Stomach (tissue), 8 donors: ENCODE measurements at regions not wholly inside any gene's neighbourhood (a gene's known extent, or its start where the extent isn't known, plus 50 kb on each side); places are given as distances from the start of the nearest gene placed in this dataset.

ENCODE experiments used
- DNase-seq, 2 donors: peaks; one replicate each; pipeline versions ENCODE4 v3.0.0 to v3.0.0-alpha.2; 2013 to 2019
- H3K27ac ChIP-seq, 5 donors: fragments of 200-600 bp in 4 of 5; sonication (generic) in 4 of 5; one replicate each; pipeline ENCODE4 v1.5.1; 2013 to 2019; ENCODE audit warnings: mild to moderate bottlenecking in 1 of 5, moderate library complexity in 1 of 5
- H3K27me3 ChIP-seq, 3 donors: fragments of 200-600 bp; sonication (generic); one replicate each; pipeline ENCODE4 v1.5.1; 2017 to 2019; ENCODE audit warnings: mixed run types in 1 of 3
- H3K36me3 ChIP-seq, 4 donors: fragments of 200-600 bp; sonication (generic); 1 replicate in 3 of 4; 2 replicates in 1 of 4; pipeline ENCODE4 v1.5.1; 2016 to 2019
- H3K4me1 ChIP-seq, 4 donors: fragments of 200-600 bp; sonication (generic); one replicate each; pipeline ENCODE4 v1.5.1; 2016 to 2019
- H3K4me3 ChIP-seq, 4 donors: fragments of 200-600 bp; sonication (generic) in 3 of 4; one replicate each; pipeline ENCODE4 v1.5.1; 2016 to 2019; ENCODE audit warnings: mild to moderate bottlenecking in 1 of 4
- H3K9me3 ChIP-seq, 4 donors: fragments of 200-600 bp; sonication (generic); one replicate each; pipeline ENCODE4 v1.5.1; 2016 to 2019
- EP300 ChIP-seq: sonication (generic); formaldehyde crosslinking; IDR thresholded peaks from one replicate; pipeline ENCODE4 v1.6.1; 2017; ENCODE audit warnings: antibody characterized with exemption
- POLR2A ChIP-seq, 4 donors: fragments of 450-650 bp; IDR thresholded peaks; one replicate each; pipeline ENCODE4 v1.6.1; 2016; ENCODE audit warnings: antibody characterized with exemption in 4 of 4, control low read depth in 2 of 4, mild to moderate bottlenecking in 1 of 4, moderate library complexity in 1 of 4
- POLR2AphosphoS5 ChIP-seq, 3 donors: sonication (generic); formaldehyde crosslinking; IDR thresholded peaks; one replicate each; pipeline ENCODE4 v1.6.1; 2016; ENCODE audit warnings: antibody characterized with exemption in 3 of 3
- WGBS, 5 donors: extraction: QIAGEN DNeasy Blood & Tissue Kit in 3 of 5; methylation state at CpG; one replicate each; pipeline versions ENCODE4 v1.1.5 to v1.1.7; 2013 to 2018; 5-methylcytosine and 5-hydroxymethylcytosine counted together
- intact Hi-C: fragments of 100-400 bp; cut with DNase I; formaldehyde crosslinking; loops from one replicate; pipeline ENCODE4 v1.15.1; 2023; ENCODE audit warnings: low total_unique reads
- TF ChIP-seq, protein P1 (sequence below), 7 experiments: fragments of 450-650 bp in 4 of 7; fragments of 200-600 bp in 3 of 7; sonication (generic) in 3 of 7; IDR thresholded peaks; one replicate each; pipeline ENCODE4 v1.5.1; 2016 to 2019; ENCODE audit warnings: antibody characterized with exemption in 7 of 7, control low read depth in 2 of 7, mild to moderate bottlenecking in 1 of 7
- donor health status: healthy with polysubstance abuse.
- donor health status: Bipolar disorder and iron deficiency.
- donor health status: healthy.

DNA sequence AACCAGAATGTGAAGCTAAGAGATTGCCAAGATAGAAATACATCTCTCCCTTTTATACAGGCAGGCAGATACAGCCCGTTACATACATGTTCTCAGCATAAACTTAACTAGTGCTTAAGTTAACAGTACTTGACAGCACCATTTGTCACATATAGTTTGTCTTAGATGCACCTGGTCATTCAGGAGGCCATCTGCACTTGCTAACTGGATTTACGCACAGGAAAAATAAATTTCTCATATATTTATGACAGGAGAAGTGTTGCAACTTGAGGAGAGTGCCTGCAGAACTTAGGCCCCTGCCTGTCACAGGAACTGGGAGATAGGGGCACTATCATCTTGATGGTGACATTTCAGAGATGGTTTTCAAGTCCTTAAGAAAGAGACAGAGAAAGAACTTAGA lies 1462.1 kb upstream of the CDH9 start:
- Histone ChIP-seq H3K4me1 (no peaks in the 10 kb centered on the region), H3K27ac (no peak overlapping the region), H3K4me3 (no peak overlapping the region), H3K27me3 (no peaks in the 10 kb centered on the region), H3K9me3 (peaks cover 0 to 3% (median 0%) of the 10 kb centered on the region in 4 donors), H3K36me3 (no peaks in the 10 kb centered on the region)
- intact Hi-C loops, result no loop called here
- TF ChIP-seq POLR2AphosphoS5 (IDR thresholded peaks at IDR 0.05) (no peak), EP300 (no peak), POLR2A (IDR thresholded peaks at IDR 0.05) (no peak)
- TF ChIP-seq, protein P1, sequence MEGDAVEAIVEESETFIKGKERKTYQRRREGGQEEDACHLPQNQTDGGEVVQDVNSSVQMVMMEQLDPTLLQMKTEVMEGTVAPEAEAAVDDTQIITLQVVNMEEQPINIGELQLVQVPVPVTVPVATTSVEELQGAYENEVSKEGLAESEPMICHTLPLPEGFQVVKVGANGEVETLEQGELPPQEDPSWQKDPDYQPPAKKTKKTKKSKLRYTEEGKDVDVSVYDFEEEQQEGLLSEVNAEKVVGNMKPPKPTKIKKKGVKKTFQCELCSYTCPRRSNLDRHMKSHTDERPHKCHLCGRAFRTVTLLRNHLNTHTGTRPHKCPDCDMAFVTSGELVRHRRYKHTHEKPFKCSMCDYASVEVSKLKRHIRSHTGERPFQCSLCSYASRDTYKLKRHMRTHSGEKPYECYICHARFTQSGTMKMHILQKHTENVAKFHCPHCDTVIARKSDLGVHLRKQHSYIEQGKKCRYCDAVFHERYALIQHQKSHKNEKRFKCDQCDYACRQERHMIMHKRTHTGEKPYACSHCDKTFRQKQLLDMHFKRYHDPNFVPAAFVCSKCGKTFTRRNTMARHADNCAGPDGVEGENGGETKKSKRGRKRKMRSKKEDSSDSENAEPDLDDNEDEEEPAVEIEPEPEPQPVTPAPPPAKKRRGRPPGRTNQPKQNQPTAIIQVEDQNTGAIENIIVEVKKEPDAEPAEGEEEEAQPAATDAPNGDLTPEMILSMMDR (IDR thresholded peaks at IDR 0.05), result no peak
- 37 to 56% (median 51%) methylated on average over 2 of the region's 2 CpGs for WGBS, 5 donors
- DNase-seq, result no peak

DNA sequence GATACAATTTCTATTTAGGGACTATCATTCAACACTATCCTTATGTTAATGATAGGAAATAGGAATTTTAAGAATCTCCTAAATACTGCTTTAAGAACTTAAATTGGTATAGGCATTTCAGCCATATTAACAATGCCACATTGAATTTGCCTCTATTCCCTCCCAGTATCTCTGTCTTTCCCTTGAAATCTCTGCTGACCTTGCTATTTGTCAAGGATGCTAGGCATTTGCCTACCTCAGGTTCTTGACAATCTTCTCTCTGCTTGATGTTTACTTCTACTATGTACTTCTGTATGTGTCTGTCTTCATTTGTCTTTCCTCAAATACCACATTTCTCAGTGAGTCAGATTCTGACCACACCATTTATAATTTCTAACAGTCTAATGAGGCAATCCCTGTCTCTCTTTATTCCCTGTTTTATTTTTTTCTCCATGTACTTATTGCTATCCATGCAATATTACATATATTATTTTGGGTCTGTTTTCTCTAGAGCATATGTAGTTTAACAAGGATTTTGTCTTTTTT lies 1461.4 kb upstream of the CDH9 start:
- DNase-seq, result no peak
- no peak overlapping the region for H3K4me3 ChIP-seq
- no peaks in the 10 kb centered on the region for H3K36me3 ChIP-seq
- TF ChIP-seq, protein P1 (IDR thresholded peaks at IDR 0.05), result no peak
- TF ChIP-seq POLR2AphosphoS5 (IDR thresholded peaks at IDR 0.05) (no peak), EP300 (no peak), POLR2A (IDR thresholded peaks at IDR 0.05) (no peak)
- no peak overlapping the region for H3K27ac ChIP-seq
- no peaks in the 10 kb centered on the region for H3K9me3 ChIP-seq
- intact Hi-C loops, result no loop called here
- H3K4me1 ChIP-seq, result no peaks in the 10 kb centered on the region
- no peaks in the 10 kb centered on the region for H3K27me3 ChIP-seq

DNA sequence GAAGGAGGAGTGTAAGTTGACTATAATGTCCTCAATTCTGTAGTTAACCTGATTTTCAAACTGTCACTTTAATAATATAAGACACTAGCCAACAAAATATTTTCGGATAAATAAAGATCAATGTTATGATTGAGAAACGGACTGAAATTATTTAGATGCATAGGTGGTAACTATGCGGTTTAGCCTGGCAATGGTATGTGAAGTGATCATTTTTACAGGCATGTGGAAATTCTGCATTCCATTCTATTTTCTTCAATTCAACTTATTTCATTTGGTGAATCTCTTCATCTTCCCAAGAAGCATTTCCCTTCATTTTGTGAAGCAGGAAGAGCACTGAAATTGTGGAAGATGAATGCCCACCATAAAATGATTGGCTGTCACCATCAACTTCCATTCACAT lies 1457.5 kb upstream of the CDH9 start:
- no peaks in the 10 kb centered on the region for H3K27me3 ChIP-seq
- H3K4me3 ChIP-seq, result no peak overlapping the region
- H3K36me3 ChIP-seq, result no peaks in the 10 kb centered on the region
- no peak for DNase-seq
- H3K9me3 ChIP-seq, result peaks cover 0 to 16% (median 2%) of the 10 kb centered on the region in 4 donors
- intact Hi-C loops, result no loop called here
- no peak for TF ChIP-seq POLR2A (IDR thresholded peaks at IDR 0.05)
- TF ChIP-seq, protein P1 (IDR thresholded peaks at IDR 0.05), result no peak
- no peak for TF ChIP-seq EP300
- TF ChIP-seq POLR2AphosphoS5 (IDR thresholded peaks at IDR 0.05), result no peak
- H3K4me1 ChIP-seq, result no peaks in the 10 kb centered on the region
- 78 to 90% (median 87%) methylated on average over 3 of the region's 3 CpGs for WGBS, 5 donors
- H3K27ac ChIP-seq, result no peak overlapping the region

DNA sequence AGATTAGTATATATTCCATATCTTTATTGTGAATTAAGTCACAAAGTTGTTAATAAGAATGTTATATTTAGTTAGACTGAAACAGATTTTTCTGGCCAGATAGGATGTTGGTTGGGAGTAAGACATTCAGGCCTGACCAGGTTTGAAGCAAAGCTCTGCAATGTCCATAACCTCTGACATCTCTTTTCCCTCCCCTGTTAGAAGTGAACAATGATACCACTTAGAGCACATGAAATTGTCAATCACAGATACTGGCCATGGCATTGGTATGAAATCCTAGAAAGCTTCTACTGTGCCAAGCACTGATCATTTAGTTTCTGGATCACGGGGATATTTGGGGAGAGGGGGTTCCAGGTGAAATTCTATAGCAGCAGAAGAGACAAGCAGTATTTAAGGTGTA lies 1455.1 kb upstream of the CDH9 start:
- Histone ChIP-seq H3K27me3 (no peaks in the 10 kb centered on the region), H3K4me1 (no peaks in the 10 kb centered on the region), H3K36me3 (no peaks in the 10 kb centered on the region), H3K4me3 (no peak overlapping the region), H3K27ac (no peak overlapping the region), H3K9me3 (peaks cover 0 to 18% (median 2%) of the 10 kb centered on the region in 4 donors)
- 74 to 84% (median 82%) methylated on average over 1 of the region's 1 CpG for WGBS, 5 donors
- DNase-seq, result no peak
- TF ChIP-seq, protein P1 (IDR thresholded peaks at IDR 0.05), result no peak
- no peak for TF ChIP-seq POLR2A (IDR thresholded peaks at IDR 0.05)
- TF ChIP-seq EP300, result no peak
- intact Hi-C loops, result no loop called here
